GM12872 (cell line): ENCODE measurements at regions not wholly inside any gene's neighbourhood (a gene's known extent, or its start where the extent isn't known, plus 50 kb on each side); places are given as distances from the start of the nearest gene placed in this dataset.

Experiments
- CTCF ChIP-seq: IDR thresholded peaks from 3 replicates; pipeline ENCODE4 v1.5.1; 2011; ENCODE audit warnings: low read depth, mild to moderate bottlenecking, low read length, moderate library complexity; ENCODE audit not compliant: insufficient read depth

- no peak for TF ChIP-seq CTCF
Observed at GRCh38 chr9:78118742-78119473, 87.3 kb upstream of the GNAQ start.

GRCh38 chr9:78115073-78115472 is 83.5 kb upstream of the GNAQ start:
- TF ChIP-seq CTCF: peak; percentile 51; the same call in 2 of the 3 replicates

- no peak for TF ChIP-seq CTCF
Observed at GRCh38 chr9:78114581-78114980, 83.0 kb upstream of the GNAQ start.

- no peak for TF ChIP-seq CTCF
Observed at GRCh38 chr9:78112406-78112805, 80.8 kb upstream of the GNAQ start.

DNA sequence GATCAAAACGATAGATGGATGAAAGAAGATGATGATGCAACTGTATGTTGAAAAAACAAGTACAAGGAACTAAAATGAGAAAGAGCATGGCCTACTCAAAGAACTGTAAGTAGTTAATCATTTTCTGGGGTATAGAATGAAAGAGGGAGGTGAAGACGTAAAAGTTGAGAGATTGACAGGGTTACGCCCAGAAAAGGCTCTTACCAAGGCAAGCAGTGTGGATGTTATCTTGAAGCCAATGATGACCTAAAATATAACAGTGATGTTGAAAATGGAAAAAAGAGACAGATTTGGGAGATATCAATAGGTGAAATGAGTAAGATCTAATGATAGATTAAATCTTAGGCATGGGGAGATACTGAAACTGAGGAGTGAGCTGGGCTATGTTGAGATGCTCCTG is 80.4 kb upstream of the GNAQ start:
- no peak for TF ChIP-seq CTCF

DNA sequence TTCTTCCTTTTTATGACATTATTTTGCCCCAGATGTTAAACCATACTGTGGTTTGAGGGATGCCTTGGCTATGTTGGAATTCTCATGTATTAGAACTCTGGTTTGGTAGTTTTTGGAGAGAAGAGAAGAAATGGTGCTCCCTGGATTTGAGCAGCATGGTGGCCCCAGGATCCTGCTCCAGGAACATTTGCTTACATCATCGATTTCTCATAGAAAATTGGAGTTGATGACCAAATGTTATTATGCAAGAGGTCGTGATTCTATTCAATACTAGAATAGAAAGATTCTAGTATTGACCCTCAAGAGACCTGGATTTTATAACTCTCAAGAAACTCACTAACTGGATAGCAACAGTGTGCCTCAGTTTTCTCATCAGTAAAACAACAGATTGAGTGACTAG is 77.5 kb upstream of the GNAQ start:
- no peak for TF ChIP-seq CTCF

DNA sequence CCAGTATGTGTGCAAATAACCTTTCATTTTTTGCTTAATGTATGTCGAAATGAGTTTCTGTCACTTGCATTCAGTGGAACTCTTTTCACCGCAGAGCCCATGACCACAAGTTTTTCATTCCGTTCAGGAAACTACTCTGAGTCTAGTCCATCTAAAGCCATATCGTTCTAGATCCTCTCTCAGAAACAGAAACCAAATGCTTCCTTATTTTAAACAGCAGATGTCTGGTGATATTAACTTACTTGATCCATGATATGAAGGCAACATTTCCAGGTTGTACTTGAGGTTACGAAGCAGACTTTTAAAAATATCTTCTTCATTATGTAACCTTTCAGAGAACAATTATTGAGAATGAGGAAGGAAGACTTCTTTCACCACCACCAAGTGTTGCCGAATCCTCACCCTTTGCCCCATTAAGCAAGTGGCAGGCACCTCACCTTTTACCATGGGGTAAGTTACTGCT is 72.4 kb upstream of the GNAQ start:
- TF ChIP-seq CTCF: no peak
